GM21390 (cell line): ENCODE measurements at regions not wholly inside any gene's neighbourhood (a gene's known extent, or its start where the extent isn't known, plus 50 kb on each side); places are given as distances from the start of the nearest gene placed in this dataset.

Source experiments
- ATAC-seq: cut with Tn5 transposase; IDR thresholded peaks from one replicate; pipeline ENCODE4 v1.9.1; 2021; ENCODE audit not compliant: unreplicated experiment

- ATAC-seq = no peak
Measured at GRCh38 chr19:32223595-32224370, 121.6 kb upstream of the ZNF507 start.

- ATAC-seq = peak; percentile 75
Measured at GRCh38 chr19:32224371-32225244, 120.8 kb upstream of the ZNF507 start.

GRCh38 chr19:32227561-32228165 is 117.7 kb upstream of the ZNF507 start:
- ATAC-seq = no peak

- ATAC-seq = no peak
Measured at GRCh38 chr19:32230441-32230840, 115.0 kb upstream of the ZNF507 start.

- no peak for ATAC-seq
Measured at GRCh38 chr19:32231020-32231419, 114.4 kb upstream of the ZNF507 start.

GRCh38 chr19:32231691-32232090 is 113.7 kb upstream of the ZNF507 start:
- ATAC-seq = no peak

GRCh38 chr19:32232449-32232848 is 113.0 kb upstream of the ZNF507 start:
- no peak for ATAC-seq

- ATAC-seq = no peak
Measured at GRCh38 chr19:32233091-32233490, 112.3 kb upstream of the ZNF507 start.

GRCh38 chr19:32233885-32234284 is 111.5 kb upstream of the ZNF507 start:
- no peak for ATAC-seq

GRCh38 chr19:32234663-32235217 is 110.7 kb upstream of the ZNF507 start:
- ATAC-seq = no peak

- ATAC-seq = no peak
Measured at GRCh38 chr19:32238076-32238475, 107.3 kb upstream of the ZNF507 start.

- ATAC-seq = no peak
Measured at GRCh38 chr19:32240316-32240715, 105.1 kb upstream of the ZNF507 start.

GRCh38 chr19:32241306-32241705 is 104.1 kb upstream of the ZNF507 start:
- ATAC-seq = no peak

- ATAC-seq = no peak
Measured at GRCh38 chr19:32241932-32242710, 103.3 kb upstream of the ZNF507 start.

GRCh38 chr19:32246006-32246405 is 99.4 kb upstream of the ZNF507 start:
- ATAC-seq = no peak

GRCh38 chr19:32251634-32252332 is 93.6 kb upstream of the ZNF507 start:
- no peak for ATAC-seq

GRCh38 chr19:32252333-32252669 is 93.1 kb upstream of the ZNF507 start:
- ATAC-seq = no peak

GRCh38 chr19:32253683-32254508 is 91.5 kb upstream of the ZNF507 start:
- ATAC-seq = no peak

GRCh38 chr19:32254509-32254890 is 90.9 kb upstream of the ZNF507 start:
- no peak for ATAC-seq
